GM19025 (cell line): ENCODE measurements at regions not wholly inside any gene's neighbourhood (a gene's known extent, or its start where the extent isn't known, plus 50 kb on each side); places are given as distances from the start of the nearest gene placed in this dataset.

ENCODE experiments used
- ATAC-seq: cut with Tn5 transposase; IDR thresholded peaks from one replicate; pipeline ENCODE4 v1.9.1; 2021; ENCODE audit warnings: mild to moderate bottlenecking, low read depth, moderate library complexity; ENCODE audit not compliant: unreplicated experiment

DNA sequence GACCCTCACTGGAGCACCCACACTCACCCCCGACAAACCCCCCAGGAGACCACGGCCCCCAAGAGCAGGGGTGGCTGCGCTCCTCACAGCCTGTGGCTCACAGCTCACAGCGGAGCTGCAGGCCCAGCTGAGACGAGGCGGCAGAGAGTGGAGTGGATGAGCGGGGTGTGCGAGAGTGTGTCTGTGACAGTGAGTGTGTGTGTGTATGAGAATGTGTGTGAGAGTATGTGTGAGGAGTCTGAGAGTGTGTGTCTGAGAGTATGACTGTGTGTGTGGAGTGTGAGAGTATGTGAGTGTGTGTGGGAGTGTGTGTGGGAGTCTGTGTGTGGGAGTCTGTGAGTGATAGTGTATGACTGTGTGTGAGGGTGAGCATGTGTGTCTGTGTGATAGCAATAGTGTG, 55.3 kb upstream of the ID2 start:
- no peak for ATAC-seq

DNA sequence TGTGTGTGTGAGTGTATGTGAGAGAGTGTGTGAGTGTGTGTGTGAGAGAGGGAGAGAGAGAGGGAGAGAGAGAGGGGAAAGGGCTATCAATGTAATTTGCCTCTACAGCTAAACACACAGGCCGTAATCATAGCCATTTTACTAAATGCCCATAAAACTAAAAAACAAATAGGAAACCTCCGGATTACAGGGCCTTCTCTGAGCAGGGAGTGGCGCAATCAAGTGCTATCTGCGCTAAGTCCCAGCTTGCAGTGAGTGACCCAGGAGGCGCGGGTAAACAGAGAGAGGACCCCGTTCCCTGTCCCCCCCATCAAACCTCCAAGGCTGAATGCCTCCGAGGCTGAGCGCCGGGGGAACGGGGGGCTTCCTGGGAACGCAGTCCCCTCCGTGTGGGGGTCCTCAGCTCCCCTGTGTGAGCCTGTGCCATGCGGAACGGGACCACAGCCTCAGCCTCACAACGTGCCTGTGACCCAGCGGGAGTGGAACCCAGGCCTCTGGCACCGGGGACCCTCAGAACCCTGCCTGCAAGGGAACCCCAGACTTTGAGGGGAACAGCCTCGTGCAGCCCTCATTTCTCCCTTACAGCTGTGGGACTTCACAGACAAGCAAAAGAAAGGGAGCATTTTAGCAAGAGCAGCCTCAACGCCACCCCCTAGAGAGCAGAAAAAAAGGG, 54.7 kb upstream of the ID2 start:
- ATAC-seq: no peak

DNA sequence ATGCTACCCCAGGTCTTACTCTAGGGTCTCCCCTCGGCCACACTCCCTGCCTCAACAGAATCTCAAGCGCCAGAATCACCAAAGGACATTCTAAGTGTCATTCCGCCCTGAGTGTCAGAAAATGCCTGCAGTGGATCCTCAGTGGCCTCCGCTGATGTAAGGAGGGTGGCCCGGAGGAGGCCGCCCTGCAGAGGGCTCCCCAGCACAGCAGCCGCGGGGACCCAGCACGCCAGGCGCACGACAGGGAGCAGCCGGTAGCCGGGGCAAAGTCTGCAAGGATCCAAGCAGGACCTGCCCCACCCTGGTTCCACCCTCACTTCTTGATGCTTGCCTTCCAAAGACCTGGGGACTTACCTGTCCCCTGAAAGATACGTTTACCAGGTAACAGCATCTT, 54.2 kb upstream of the ID2 start:
- no peak for ATAC-seq

GRCh38 chr2:8628179-8628865, 53.5 kb upstream of the ID2 start:
- ATAC-seq: no peak

DNA sequence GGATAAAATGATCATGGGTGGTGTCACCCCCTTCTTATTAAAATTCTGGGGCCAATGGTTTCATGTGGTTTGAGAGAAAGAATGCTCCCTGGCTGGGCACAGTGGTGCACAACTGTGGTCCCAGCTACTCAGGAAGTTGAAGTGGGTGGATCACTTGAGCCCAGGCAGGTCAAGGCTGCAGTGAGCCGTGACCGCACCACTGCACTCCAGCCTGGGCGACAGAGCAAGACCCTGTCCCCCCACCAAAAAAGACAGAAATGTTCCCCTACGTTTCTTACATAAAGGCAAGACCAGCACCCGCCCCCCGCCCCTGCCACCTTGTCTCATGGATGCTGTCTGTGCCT, 53.0 kb upstream of the ID2 start:
- ATAC-seq: no peak

DNA sequence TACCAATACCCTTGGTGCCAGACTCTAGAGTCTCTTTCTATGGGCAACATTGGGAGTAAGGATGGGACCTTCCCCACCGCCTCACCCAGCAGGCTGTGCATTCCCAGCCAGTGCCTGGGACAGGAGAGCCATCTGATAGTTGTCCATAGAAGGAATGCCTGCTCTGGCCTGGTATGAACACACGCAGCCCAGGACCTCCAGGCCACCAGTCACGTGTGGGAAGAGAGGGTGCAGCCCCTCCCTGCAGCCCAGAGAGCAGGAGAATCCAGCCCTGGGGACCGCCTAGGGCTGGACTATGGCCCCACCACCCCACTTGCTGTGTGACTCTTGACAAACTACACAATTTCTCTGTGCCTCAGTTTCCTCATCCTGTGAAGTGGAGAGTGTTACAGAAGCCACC, 52.5 kb upstream of the ID2 start:
- ATAC-seq: no peak

DNA sequence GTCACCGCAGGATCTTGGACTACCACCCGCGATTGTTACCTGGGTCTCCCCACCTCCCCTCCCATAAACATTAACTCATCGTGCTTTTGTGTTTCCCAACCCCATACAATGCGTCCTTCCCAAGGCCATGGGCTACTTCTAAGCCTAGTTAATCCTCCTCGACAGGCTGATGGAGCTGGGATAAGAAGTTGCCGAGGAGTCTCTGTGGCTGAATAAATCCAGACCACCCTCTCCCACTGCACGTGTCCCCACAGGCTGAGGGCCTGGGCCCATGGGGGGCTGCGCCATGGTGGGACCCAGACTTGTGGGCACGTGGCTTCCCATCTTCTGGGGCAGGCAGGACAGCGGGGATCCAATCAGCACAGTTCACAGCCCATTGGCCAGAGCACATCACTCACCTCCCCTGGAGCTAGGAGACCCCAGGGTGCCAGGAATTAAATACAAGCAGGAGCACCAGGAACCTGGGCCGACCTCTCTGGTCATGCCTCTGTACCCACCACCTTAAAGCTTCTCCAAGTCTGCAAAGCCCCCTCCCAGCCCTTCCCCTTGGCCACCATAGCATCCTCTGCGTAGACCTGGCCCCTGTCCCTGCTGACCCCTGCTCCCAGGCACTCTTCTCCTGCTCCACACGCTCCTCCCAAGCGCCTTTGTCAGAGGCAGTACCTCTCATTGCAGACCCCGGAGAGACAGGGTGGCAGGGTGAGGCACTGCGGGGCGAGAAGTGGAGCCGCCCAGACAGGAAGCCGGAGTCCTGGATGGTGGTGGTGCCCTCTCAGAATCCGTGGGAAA, 51.0 kb upstream of the ID2 start:
- ATAC-seq: no peak

GRCh38 chr2:8631465-8632005, 50.3 kb upstream of the ID2 start:
- ATAC-seq: no peak
